C4-2B (cell line): ENCODE measurements at regions not wholly inside any gene's neighbourhood (a gene's known extent, or its start where the extent isn't known, plus 50 kb on each side); places are given as distances from the start of the nearest gene placed in this dataset.
"Not testable (repeated sequence)": the region's sequence is repeated elsewhere in the genome, so short reads cannot be mapped to it uniquely, and the experiment has no call there.

Experiments
- H3K27ac ChIP-seq: fragments of 450-650 bp; 2 replicates; pipeline ENCODE4 v1.5.1; 2017
- CTCF ChIP-seq: fragments of 450-650 bp; conservative IDR thresholded peaks from 2 replicates; pipeline ENCODE4 v1.5.1; 2017; ENCODE audit warnings: mild to moderate bottlenecking
- ZFX ChIP-seq: fragments of 450-650 bp; IDR thresholded peaks from 2 replicates; pipeline ENCODE4 v1.6.1; 2017

- H3K27ac ChIP-seq: not testable (repeated sequence)
Observed at GRCh38 chr3:10109-10996, 186.2 kb upstream of the CHL1 start.

GRCh38 chr3:11734-12133 lies 184.8 kb upstream of the CHL1 start:
- TF ChIP-seq ZFX (no peak), CTCF (no peak)
- H3K27ac ChIP-seq: no peak overlapping the region

DNA sequence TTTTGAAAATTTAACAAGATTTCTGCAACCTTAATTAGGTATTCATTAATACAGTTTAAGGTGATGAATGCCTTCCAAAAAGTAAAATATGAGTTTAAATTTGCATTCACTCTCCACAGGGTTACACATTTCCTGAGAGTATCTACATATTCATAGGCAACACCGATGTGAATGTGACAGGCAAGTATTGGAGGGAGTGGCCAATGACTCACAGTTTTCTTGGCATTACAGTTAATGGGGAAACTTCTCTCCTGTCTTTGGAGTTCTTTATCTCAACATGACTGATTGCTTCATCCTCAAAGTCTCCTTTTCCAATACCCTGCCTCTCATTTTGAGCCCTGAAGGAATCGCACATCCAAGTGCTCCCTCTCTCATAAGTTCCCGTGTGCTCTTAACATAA lies 181.9 kb upstream of the CHL1 start:
- H3K27ac ChIP-seq: no peak overlapping the region
- TF ChIP-seq CTCF: no peak
- TF ChIP-seq ZFX: no peak

DNA sequence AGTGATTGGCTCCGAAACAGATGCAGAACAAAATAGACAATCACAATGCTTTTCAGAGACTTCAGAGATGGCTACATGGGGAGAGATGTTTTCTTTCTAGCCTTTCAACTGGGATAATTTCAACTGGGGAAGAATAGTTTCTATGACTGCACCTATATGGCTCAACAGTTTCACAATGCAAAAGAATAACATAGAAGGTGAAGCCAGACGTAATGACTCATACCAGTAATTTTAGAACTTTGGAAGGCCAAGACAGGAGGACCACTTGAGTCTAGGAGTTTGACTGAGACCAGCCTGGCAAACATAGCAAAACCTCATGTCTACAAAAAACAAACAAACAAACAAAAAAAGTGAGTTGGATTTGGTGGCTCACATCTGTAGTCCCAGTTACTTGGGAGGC lies 180.2 kb upstream of the CHL1 start:
- no peak overlapping the region for H3K27ac ChIP-seq

DNA sequence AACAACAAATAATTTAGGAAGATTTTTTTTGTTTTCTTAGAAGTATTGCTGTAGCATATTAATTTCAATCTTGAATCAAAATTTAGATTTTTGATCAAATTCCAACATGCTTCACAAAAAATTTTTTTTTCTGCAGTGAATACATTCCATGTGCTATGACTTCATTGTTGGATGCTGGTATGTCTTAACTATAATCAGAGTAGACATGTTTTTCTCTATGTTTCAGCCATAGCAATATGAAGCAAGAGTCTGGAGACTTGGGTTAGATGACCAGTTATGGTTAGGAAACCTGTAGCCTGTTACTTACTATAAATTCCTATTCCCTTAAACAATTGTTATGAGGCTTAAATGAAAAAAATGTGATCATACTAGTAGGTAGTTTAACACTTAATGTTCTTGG lies 176.1 kb upstream of the CHL1 start:
- no peak for TF ChIP-seq ZFX
- TF ChIP-seq CTCF: no peak
- H3K27ac ChIP-seq: no peak overlapping the region

More for the DNA sequence above, 180.2 kb upstream of the CHL1 start:
- TF ChIP-seq CTCF: no peak
- no peak for TF ChIP-seq ZFX

- TF ChIP-seq CTCF (no peak), ZFX (no peak)
- H3K27ac ChIP-seq: no peak overlapping the region
Observed at GRCh38 chr3:24006-24405, 172.6 kb upstream of the CHL1 start.

DNA sequence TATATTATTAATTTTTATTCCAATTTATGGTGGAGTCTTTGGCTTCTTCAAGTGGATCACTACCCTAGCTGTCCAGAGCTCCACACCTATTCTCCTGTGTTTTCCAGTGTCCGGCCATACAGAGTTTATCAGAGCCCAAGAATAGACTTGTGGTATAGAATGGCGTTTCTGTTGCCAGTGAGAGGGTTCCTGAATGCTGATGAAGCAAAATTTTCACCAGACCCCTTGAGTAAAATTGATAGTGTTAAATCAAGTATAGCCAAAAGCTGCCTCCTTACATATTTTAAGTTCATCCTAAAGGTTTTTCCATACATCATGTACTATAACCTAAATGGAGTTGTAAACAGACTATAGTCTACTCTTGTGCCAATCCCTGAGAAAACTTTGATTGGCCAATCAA lies 171.5 kb upstream of the CHL1 start:
- no peak overlapping the region for H3K27ac ChIP-seq
- TF ChIP-seq CTCF (no peak), ZFX (no peak)

DNA sequence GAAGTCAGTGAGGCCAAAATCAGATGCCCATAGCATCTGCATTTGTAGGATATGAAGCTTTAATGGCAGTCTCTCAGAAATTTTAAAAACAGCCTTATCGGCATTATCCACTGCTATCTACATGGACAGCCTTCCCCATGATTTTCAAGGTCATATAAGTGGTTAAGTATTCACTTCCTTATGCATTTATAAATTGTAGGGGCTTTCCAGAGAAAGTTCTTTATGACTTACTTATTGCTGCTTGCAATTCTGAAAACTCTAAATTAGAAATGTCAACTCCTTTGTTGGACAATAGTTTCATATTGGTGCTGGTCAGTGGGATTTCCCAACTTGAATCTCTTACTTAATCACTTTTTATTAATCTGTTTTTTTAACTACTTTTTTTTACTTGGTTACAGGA lies 160.6 kb upstream of the CHL1 start:
- not testable (repeated sequence) for H3K27ac ChIP-seq
